Mesendoderm (in vitro differentiated cells): ENCODE measurements at regions not wholly inside any gene's neighbourhood (a gene's known extent, or its start where the extent isn't known, plus 50 kb on each side); places are given as distances from the start of the nearest gene placed in this dataset.
"Not testable (repeated sequence)": the region's sequence is repeated elsewhere in the genome, so short reads cannot be mapped to it uniquely, and the experiment has no call there.

Source experiments
- DNase-seq: peaks from one replicate; pipeline ENCODE4 v3.0.0; 2013
- H2AK5ac ChIP-seq: 2 replicates; pipeline ENCODE4 v1.6.1; 2013; ENCODE audit warnings: low read length, inconsistent platforms
- H2BK120ac ChIP-seq: 2 replicates; pipeline ENCODE4 v1.6.1; 2013; ENCODE audit warnings: low read depth, mild to moderate bottlenecking, low read length, moderate library complexity, mixed read lengths
- H2BK15ac ChIP-seq: replicated peaks from 2 replicates; pipeline ENCODE4 v1.6.1; 2013; ENCODE audit warnings: low read depth, mild to moderate bottlenecking, moderate library complexity
- H2BK5ac ChIP-seq: 2 replicates; pipeline ENCODE4 v1.6.1; 2013; ENCODE audit warnings: low read length, inconsistent platforms
- H3K18ac ChIP-seq: 2 replicates; pipeline ENCODE4 v1.6.1; 2013; ENCODE audit warnings: mild to moderate bottlenecking, low read length, mixed read lengths
- H3K23ac ChIP-seq: one replicate; pipeline ENCODE4 v1.6.1; 2013; ENCODE audit warnings: low read length
- H3K27ac ChIP-seq: 2 replicates; pipeline ENCODE4 v1.5.1; 2013; ENCODE audit warnings: low read depth, mild to moderate bottlenecking, inconsistent platforms, low read length, moderate library complexity
- H3K27me3 ChIP-seq: 2 replicates; pipeline ENCODE4 v1.6.1; 2013; ENCODE audit warnings: low read length, control low read depth, mild to moderate bottlenecking, inconsistent platforms; ENCODE audit not compliant: insufficient read depth, poor library complexity
- H3K36me3 ChIP-seq: 2 replicates; pipeline ENCODE4 v1.6.1; 2013; ENCODE audit warnings: low read length, inconsistent platforms; ENCODE audit not compliant: control insufficient read depth, insufficient read depth
- H3K4ac ChIP-seq: one replicate; pipeline ENCODE4 v1.6.1; 2013; ENCODE audit warnings: low read depth, mild to moderate bottlenecking, low read length, moderate library complexity
- H3K4me1 ChIP-seq: 2 replicates; pipeline ENCODE4 v1.6.1; 2013; ENCODE audit warnings: low read depth, low read length, inconsistent platforms; ENCODE audit not compliant: control insufficient read depth
- H3K4me2 ChIP-seq: 2 replicates; pipeline ENCODE4 v1.6.1; 2013; ENCODE audit warnings: low read length
- H3K4me3 ChIP-seq: 2 replicates; pipeline ENCODE4 v1.5.1; 2013; ENCODE audit warnings: mild to moderate bottlenecking, low read length
- H3K56ac ChIP-seq: one replicate; pipeline ENCODE4 v1.6.1; 2013; ENCODE audit warnings: low read length
- H3K79me1 ChIP-seq: 2 replicates; pipeline ENCODE4 v1.6.1; 2013; ENCODE audit warnings: low read length, inconsistent platforms
- H3K79me2 ChIP-seq: 2 replicates; pipeline ENCODE4 v1.6.1; 2013; ENCODE audit warnings: mild to moderate bottlenecking, low read length; ENCODE audit not compliant: control insufficient read depth, insufficient read depth
- H3K9ac ChIP-seq: 2 replicates; pipeline ENCODE4 v1.6.1; 2013; ENCODE audit warnings: low read length, inconsistent platforms
- H4K5ac ChIP-seq: one replicate; pipeline ENCODE4 v1.6.1; 2013; ENCODE audit warnings: low read length
- H4K8ac ChIP-seq: one replicate; pipeline ENCODE4 v1.6.1; 2013; ENCODE audit warnings: low read depth, mild to moderate bottlenecking, control low read depth, low read length, moderate library complexity
- WGBS: extraction: QIAGEN DNeasy Blood & Tissue Kit; methylation state at CpG from one replicate; pipeline ENCODE4 v1.1.7; 2013; ENCODE audit warnings: low lambda C conversion rate, missing lambda C conversion rate; ENCODE audit not compliant: insufficient coverage; ENCODE audit errors: extremely low coverage; 5-methylcytosine and 5-hydroxymethylcytosine counted together

GRCh38 chr5:155586808-155587207, 573.3 kb downstream of the KIF4B start:
- WGBS = no CpG with 5 or more reads among the region's 21 CpGs
- H3K4me3 ChIP-seq = not testable (repeated sequence)

GRCh38 chr5:155587458-155587857, 573.9 kb downstream of the KIF4B start:
- Histone ChIP-seq H3K18ac (no peak overlapping the region), H2BK15ac (no peak overlapping the region), H3K4me3 (no peak overlapping the region), H3K4me1 (no peaks in the 10 kb centered on the region), H3K27me3 (no peaks in the 10 kb centered on the region), H3K79me2 (no peaks in the 10 kb centered on the region), H3K4ac (no peak overlapping the region), H3K79me1 (no peaks in the 10 kb centered on the region), H2AK5ac (no peak overlapping the region), H2BK120ac (no peak overlapping the region), H4K8ac (no peak overlapping the region), H2BK5ac (no peak overlapping the region), H3K4me2 (no peak overlapping the region), H4K5ac (no peak overlapping the region), H3K23ac (no peak overlapping the region), H3K56ac (no peak overlapping the region), H3K9ac (no peak overlapping the region), H3K27ac (no peak overlapping the region), H3K36me3 (no peaks in the 10 kb centered on the region)
- no peak for DNase-seq
- no CpG with 5 or more reads among the region's 1 CpG for WGBS

More at GRCh38 chr5:155586808-155587207, 573.3 kb downstream of the KIF4B start:
- H3K18ac ChIP-seq, H2AK5ac ChIP-seq, H3K23ac ChIP-seq, H3K79me2 ChIP-seq, H2BK5ac ChIP-seq, H3K9ac ChIP-seq, H3K4me2 ChIP-seq, H3K27ac ChIP-seq, DNase-seq, H4K8ac ChIP-seq, H2BK120ac ChIP-seq, H3K4ac ChIP-seq, H3K27me3 ChIP-seq, H4K5ac ChIP-seq, H3K36me3 ChIP-seq, H3K79me1 ChIP-seq, H2BK15ac ChIP-seq, H3K4me1 ChIP-seq, H3K56ac ChIP-seq: not testable (repeated sequence)

- H3K79me2 ChIP-seq = no peaks in the 10 kb centered on the region
- DNase-seq = no peak
- H2BK120ac ChIP-seq = no peak overlapping the region
- H3K36me3 ChIP-seq = no peaks in the 10 kb centered on the region
- H3K4ac ChIP-seq = no peak overlapping the region
- no peak overlapping the region for H3K9ac ChIP-seq
- no peak overlapping the region for H4K5ac ChIP-seq
- no peak overlapping the region for H2BK5ac ChIP-seq
- no peak overlapping the region for H2AK5ac ChIP-seq
- H3K56ac ChIP-seq = no peak overlapping the region
- H3K18ac ChIP-seq = no peak overlapping the region
- H3K4me3 ChIP-seq = no peak overlapping the region
- no peaks in the 10 kb centered on the region for H3K27me3 ChIP-seq
- no peak overlapping the region for H3K27ac ChIP-seq
- H3K4me1 ChIP-seq = no peaks in the 10 kb centered on the region
- no peaks in the 10 kb centered on the region for H3K79me1 ChIP-seq
- WGBS = no CpG with 5 or more reads among the region's 4 CpGs
- no peak overlapping the region for H2BK15ac ChIP-seq
- H3K4me2 ChIP-seq = no peak overlapping the region
- no peak overlapping the region for H3K23ac ChIP-seq
- H4K8ac ChIP-seq = no peak overlapping the region
Observed at GRCh38 chr5:155591273-155591672, 577.7 kb downstream of the KIF4B start.

- Histone ChIP-seq H3K27me3 (no peaks in the 10 kb centered on the region), H2BK120ac (no peak overlapping the region), H3K18ac (no peak overlapping the region), H3K23ac (no peak overlapping the region), H4K5ac (no peak overlapping the region), H4K8ac (no peak overlapping the region), H3K79me2 (no peaks in the 10 kb centered on the region), H3K79me1 (no peaks in the 10 kb centered on the region), H3K4me2 (no peak overlapping the region), H2AK5ac (no peak overlapping the region), H3K36me3 (no peaks in the 10 kb centered on the region), H3K4me3 (no peak overlapping the region), H3K4ac (no peak overlapping the region), H2BK15ac (no peak overlapping the region), H2BK5ac (no peak overlapping the region), H3K4me1 (no peaks in the 10 kb centered on the region), H3K56ac (no peak overlapping the region), H3K27ac (no peak overlapping the region), H3K9ac (no peak overlapping the region)
- no CpG with 5 or more reads among the region's 1 CpG for WGBS
- DNase-seq = peak; percentile 4
Observed at GRCh38 chr5:155594270-155594669, 580.7 kb downstream of the KIF4B start.

- no CpG with 5 or more reads among the region's 2 CpGs for WGBS
- Histone ChIP-seq H2AK5ac (no peak overlapping the region), H3K23ac (no peak overlapping the region), H3K4me3 (no peak overlapping the region), H3K56ac (no peak overlapping the region), H3K79me1 (no peaks in the 10 kb centered on the region), H3K18ac (no peak overlapping the region), H3K27me3 (no peaks in the 10 kb centered on the region), H3K4me1 (no peaks in the 10 kb centered on the region), H2BK120ac (no peak overlapping the region), H4K5ac (no peak overlapping the region), H3K4ac (no peak overlapping the region), H2BK5ac (no peak overlapping the region), H3K79me2 (no peaks in the 10 kb centered on the region), H3K27ac (no peak overlapping the region), H4K8ac (no peak overlapping the region), H3K36me3 (no peaks in the 10 kb centered on the region), H2BK15ac (no peak overlapping the region), H3K9ac (no peak overlapping the region), H3K4me2 (no peak overlapping the region)
- no peak for DNase-seq
Observed at GRCh38 chr5:155595791-155596190, 582.2 kb downstream of the KIF4B start.

- H2AK5ac ChIP-seq = no peak overlapping the region
- no peaks in the 10 kb centered on the region for H3K27me3 ChIP-seq
- DNase-seq = no peak
- H3K4me3 ChIP-seq = no peak overlapping the region
- H3K4me1 ChIP-seq = no peaks in the 10 kb centered on the region
- H4K8ac ChIP-seq = no peak overlapping the region
- no peak overlapping the region for H3K4me2 ChIP-seq
- H3K56ac ChIP-seq = no peak overlapping the region
- H2BK15ac ChIP-seq = no peak overlapping the region
- no peak overlapping the region for H3K4ac ChIP-seq
- no peaks in the 10 kb centered on the region for H3K36me3 ChIP-seq
- H3K23ac ChIP-seq = no peak overlapping the region
- no peak overlapping the region for H3K18ac ChIP-seq
- no peaks in the 10 kb centered on the region for H3K79me1 ChIP-seq
- no peaks in the 10 kb centered on the region for H3K79me2 ChIP-seq
- H3K9ac ChIP-seq = no peak overlapping the region
- H4K5ac ChIP-seq = no peak overlapping the region
- H2BK120ac ChIP-seq = no peak overlapping the region
- no CpG with 5 or more reads among the region's 4 CpGs for WGBS
- no peak overlapping the region for H2BK5ac ChIP-seq
- no peak overlapping the region for H3K27ac ChIP-seq
Observed at GRCh38 chr5:155598552-155598951, 585.0 kb downstream of the KIF4B start.
